ENCODE measurements at regions not wholly inside any gene's neighbourhood (a gene's known extent, or its start where the extent isn't known, plus 50 kb on each side); places are given as distances from the start of the nearest gene placed in this dataset.
"Not testable (repeated sequence)": the region's sequence is repeated elsewhere in the genome, so short reads cannot be mapped to it uniquely, and the experiment has no call there.

- no peak for DNase-seq
These were observed 1490.0 kb upstream of the GBE1 start for GRCh38 chr3:83251490-83251889.

DNA sequence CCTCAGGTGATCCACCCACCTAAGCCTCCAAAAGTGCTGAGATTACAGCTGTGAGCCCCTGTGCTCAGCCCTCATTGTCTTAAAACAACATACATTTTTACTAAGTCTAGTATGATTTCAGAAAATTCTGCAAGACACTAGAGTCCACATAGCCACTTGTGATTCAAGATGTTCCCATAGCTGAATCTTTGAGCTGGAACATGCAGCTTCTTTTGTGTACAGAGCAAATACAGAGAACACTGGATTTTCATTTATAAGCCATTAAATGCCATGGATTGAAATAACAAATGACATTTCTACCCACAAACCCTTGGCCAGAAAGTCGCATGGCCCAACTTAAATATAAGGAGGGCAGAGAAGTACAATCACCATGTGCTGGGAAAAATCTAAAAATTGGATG is 1489.2 kb upstream of the GBE1 start:
- no peak for DNase-seq

GRCh38 chr3:83248454-83248853 is 1487.0 kb upstream of the GBE1 start:
- no peak for DNase-seq

DNA sequence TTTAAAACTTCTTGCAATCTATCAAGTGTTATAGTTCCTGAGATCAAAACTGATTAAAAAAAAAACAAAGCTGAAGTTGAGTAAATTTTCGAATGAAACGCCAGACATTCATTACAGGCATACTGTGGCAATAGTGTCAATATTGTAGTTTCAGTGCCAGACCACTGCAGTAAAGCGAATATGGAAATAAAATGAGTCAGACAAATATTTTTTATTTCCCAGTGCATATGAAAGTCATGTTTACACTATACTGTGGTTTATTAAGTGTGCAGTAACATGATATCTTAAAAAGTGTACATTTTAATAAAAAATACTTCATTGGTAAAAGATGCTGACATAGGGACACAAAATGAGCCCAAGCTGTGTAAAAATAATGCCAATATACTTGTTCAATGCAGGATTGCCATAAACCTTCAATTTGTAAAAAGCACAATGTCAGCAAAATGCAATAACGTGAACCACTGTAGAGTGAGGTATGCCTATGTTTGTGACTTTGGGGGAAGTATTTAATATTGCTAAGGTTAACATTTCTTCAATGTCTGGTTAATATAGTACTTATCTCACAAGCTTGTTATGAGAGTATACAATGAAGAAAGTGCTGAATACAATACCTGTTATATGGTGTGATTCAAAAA is 1473.9 kb upstream of the GBE1 start:
- no peak for DNase-seq

DNA sequence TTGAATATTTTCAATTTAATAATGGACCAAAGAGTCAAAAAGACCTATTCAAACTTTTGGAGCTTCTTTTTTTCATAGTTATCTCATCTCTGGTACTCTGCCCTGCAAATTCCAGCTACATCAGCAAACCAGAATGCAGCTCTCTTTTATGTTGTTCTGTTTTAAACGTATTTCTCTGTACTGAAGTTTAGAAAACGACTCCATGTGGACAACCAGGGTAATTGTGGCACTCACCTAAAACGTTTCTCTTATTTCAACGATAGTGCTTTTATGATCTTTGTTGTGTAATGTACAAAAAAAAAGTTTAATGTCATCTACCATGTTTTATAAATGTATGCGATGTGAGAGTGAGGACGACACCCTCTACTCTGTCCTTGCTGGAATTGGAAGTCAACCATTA is 1472.3 kb upstream of the GBE1 start:
- no peak for DNase-seq

GRCh38 chr3:83230841-83231240 is 1469.4 kb upstream of the GBE1 start:
- DNase-seq = no peak

- DNase-seq = no peak
These were observed 1468.9 kb upstream of the GBE1 start for GRCh38 chr3:83230376-83230775.

GRCh38 chr3:83226751-83227150 is 1465.3 kb upstream of the GBE1 start:
- DNase-seq = no peak

- no peak for DNase-seq
These were observed 1462.8 kb upstream of the GBE1 start for GRCh38 chr3:83224101-83224868.

GRCh38 chr3:83218383-83219200 is 1457.1 kb upstream of the GBE1 start:
- DNase-seq = no peak

DNA sequence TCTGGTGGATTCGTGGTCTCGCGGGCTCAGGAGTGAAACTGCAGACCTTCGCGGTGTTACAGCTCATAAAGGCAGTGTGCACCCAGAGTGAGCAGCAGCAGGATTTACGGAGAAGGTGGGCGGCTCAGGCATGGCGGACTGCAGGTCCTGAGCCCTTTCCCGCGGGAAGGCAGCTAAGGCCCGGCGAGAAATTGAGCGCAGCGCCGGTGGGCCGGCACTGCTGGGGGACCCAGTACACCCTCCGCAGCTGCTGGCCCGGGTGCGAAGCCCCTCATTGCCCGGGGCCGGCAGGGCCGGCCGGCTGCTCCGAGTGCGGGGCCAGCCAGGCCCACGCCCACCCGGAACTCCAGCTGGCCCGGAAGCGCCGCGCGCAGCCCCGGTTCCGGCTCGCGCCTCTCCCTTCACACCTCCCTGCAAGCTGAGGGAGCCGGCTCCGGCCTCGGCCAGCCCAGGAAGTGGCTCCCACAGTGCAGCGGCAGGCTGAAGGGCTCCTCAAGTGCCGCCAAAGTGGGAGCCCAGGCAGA is 1456.2 kb upstream of the GBE1 start:
- DNase-seq = not testable (repeated sequence)

GRCh38 chr3:83216919-83217594 is 1455.6 kb upstream of the GBE1 start:
- DNase-seq = no peak

DNA sequence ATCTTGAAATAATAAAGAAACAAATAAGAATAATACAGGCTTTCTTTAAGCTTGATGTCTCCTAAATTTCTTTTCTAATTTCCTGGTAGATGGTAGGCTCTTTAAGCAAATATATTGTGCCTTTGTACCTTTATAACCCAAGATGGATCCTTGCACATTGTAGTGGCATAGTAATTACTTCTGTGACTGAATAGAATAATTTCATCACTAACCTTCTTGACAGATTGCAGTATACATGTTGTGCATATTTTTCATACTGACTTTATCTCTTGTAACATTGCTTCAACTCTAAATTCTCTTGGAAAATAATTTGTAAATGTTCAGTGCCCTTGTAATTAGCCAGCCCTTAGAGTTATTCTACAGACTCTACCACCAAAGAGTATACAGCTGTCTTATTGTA is 1433.8 kb upstream of the GBE1 start:
- no peak for DNase-seq

DNA sequence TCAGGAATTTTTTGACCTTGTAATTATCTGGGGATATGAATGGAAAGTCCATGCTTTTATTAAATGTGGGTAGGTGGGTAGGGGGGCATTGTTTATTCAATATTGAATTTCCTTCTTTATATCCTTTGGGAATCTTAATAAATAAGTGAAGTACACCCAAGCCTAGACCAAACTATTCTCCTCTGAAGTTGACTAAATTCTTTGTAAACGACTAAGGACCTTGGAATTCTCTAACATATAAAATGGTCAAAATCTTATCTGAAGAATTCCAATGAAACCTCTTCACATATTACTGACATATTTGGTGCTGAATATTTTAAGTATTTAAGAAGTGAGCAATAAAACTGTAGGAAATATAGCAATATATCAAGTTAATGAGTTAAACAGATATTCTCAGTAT is 1432.1 kb upstream of the GBE1 start:
- DNase-seq = no peak

- no peak for DNase-seq
These were observed 1428.2 kb upstream of the GBE1 start for GRCh38 chr3:83189634-83190033.

DNA sequence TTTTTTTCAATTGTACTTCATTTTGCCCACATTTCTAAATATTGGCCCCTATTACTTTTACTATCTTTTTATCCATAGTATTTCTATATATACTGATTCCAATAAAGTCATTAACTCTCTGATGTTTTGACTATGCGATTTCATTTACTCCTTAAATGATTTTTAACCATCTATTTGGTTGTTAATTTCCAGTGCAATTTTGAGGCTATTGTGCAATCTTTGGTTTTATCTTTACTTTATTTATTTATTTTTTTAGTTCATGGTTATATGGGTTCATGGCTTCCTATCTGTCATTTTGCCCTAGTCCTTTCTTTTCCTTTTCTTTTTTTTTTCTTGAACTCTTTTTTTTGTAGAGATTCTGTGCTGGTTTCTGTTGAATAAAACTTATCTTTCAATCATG is 1408.0 kb upstream of the GBE1 start:
- no peak for DNase-seq

GRCh38 chr3:83150896-83151295 is 1389.5 kb upstream of the GBE1 start:
- no peak for DNase-seq

GRCh38 chr3:83140983-83141382 is 1379.5 kb upstream of the GBE1 start:
- no peak for DNase-seq

GRCh38 chr3:83131236-83131635 is 1369.8 kb upstream of the GBE1 start:
- DNase-seq = no peak

DNA sequence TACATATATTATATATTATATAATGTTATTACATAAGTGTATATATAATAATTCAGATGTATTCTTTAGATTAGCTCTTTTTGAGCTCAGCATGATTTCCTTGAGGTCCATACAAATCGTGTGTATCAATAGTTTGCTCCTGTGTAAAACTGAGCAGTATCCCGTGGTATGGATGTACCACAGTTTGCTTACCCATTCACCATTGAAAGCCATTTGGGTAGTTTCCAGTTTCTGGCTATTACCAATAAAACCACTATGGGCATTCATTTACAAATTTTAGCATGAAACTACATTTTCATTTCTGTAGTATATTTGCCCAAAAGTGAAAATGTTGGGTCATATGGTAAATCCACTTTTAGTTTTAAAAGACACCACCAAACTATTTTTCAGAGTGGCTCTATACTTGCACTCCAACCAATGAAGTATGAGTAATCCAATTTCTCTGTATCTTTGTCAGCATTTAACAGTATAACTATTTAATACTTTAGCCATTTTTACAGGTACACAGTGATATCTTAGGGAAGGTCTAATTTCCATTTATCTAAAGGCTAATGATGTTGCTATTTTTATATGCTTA is 1361.4 kb upstream of the GBE1 start:
- DNase-seq = no peak

DNA sequence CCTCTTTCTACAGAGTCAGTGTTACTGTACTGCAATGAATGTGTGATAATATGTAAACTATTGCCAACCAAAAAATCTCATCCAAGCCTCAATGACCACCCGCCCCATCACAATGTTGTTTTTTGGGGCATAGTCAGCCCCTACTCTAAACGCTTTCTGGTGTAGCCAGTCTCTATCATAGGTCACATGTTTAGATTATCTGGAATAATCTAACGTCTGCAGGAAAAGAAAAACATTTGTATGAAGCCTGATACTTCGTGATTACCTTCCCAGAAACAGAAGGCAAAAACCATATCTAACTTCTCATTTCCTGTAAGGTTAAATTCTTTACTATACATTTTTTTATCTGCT is 1331.8 kb upstream of the GBE1 start:
- DNase-seq = no peak

GRCh38 chr3:83092521-83093221 is 1331.2 kb upstream of the GBE1 start:
- no peak for DNase-seq
